A673 (cell line): ENCODE measurements at regions not wholly inside any gene's neighbourhood (a gene's known extent, or its start where the extent isn't known, plus 50 kb on each side); places are given as distances from the start of the nearest gene placed in this dataset.

Experiments
- BruUV-seq: library from RNA; stranded (reverse); fragments of 400-500 nt; replicated peaks from 2 replicates; lab custom pipeline; 2021; lab: Mats Ljungman, UMichigan
- CTCF ChIA-PET: fragments of 300-600 bp; sonication (Branson Sonifier 250); formaldehyde crosslinking; loops from one replicate; lab custom pipeline; 2022; ENCODE audit warnings: antibody characterized with exemption; lab: Charles Lee
- POLR2A ChIA-PET: fragments of 300-600 bp; sonication (Branson Sonifier 250); formaldehyde crosslinking; loops from one replicate; lab custom pipeline; 2022; ENCODE audit warnings: antibody characterized with exemption; ENCODE audit not compliant: low non-redundant PET; lab: Charles Lee
- DNase-seq: peaks from one replicate; pipeline ENCODE4 v3.0.0-alpha.2; 2015; ENCODE audit warnings: low spot score
- H3K27ac ChIP-seq: fragments of 200-600 bp; sonication (generic); 2 replicates; pipeline ENCODE4 v1.5.1; 2016; ENCODE audit warnings: mixed run types, low read depth, mild to moderate bottlenecking, mixed read lengths, antibody characterized with exemption, low read length; ENCODE audit not compliant: poor library complexity, severe bottlenecking
- H3K27me3 ChIP-seq: fragments of 200-600 bp; sonication (generic); replicated peaks from 2 replicates; pipeline ENCODE4 v1.6.1; 2017; ENCODE audit warnings: mixed run types, low read depth, mild to moderate bottlenecking, mixed read lengths, antibody characterized with exemption, low read length; ENCODE audit not compliant: insufficient read depth, poor library complexity
- H3K36me3 ChIP-seq: fragments of 200-600 bp; sonication (generic); 2 replicates; pipeline ENCODE4 v1.6.1; 2016; ENCODE audit warnings: mixed run types, mild to moderate bottlenecking, mixed read lengths, antibody characterized with exemption, low read length; ENCODE audit not compliant: insufficient read depth, poor library complexity, severe bottlenecking
- H3K4me1 ChIP-seq: fragments of 200-600 bp; sonication (generic); 2 replicates; pipeline ENCODE4 v1.6.1; 2017; ENCODE audit warnings: mixed run types, mild to moderate bottlenecking, mixed read lengths, antibody characterized with exemption, low read length; ENCODE audit not compliant: insufficient read depth, poor library complexity, severe bottlenecking
- H3K4me3 ChIP-seq: fragments of 200-600 bp; sonication (generic); 2 replicates; pipeline ENCODE4 v1.5.1; 2016; ENCODE audit warnings: low read depth, mixed run types, mild to moderate bottlenecking, mixed read lengths, low read length; ENCODE audit not compliant: poor library complexity, severe bottlenecking
- H3K9me3 ChIP-seq: fragments of 200-600 bp; sonication (generic); 2 replicates; pipeline ENCODE4 v1.6.1; 2016; ENCODE audit warnings: mixed run types, low read depth, mild to moderate bottlenecking, mixed read lengths, antibody characterized with exemption, low read length; ENCODE audit not compliant: poor library complexity, severe bottlenecking
- CTCF ChIP-seq: fragments of 300-800, 200-600 bp; sonication (generic); conservative IDR thresholded peaks from 2 replicates; pipeline ENCODE4 v1.5.1; 2017; ENCODE audit warnings: low read depth, mild to moderate bottlenecking, antibody characterized with exemption, low read length, moderate library complexity, mixed read lengths
- EZH2 ChIP-seq: fragments of 200-600 bp; sonication (generic); IDR thresholded peaks from 2 replicates; pipeline ENCODE4 v1.6.1; 2017; ENCODE audit warnings: borderline replicate concordance, low read depth, mild to moderate bottlenecking, mixed read lengths, antibody characterized with exemption, low read length; ENCODE audit not compliant: poor library complexity, severe bottlenecking
- intact Hi-C: fragments of 100-400 bp; cut with micrococcal nuclease; formaldehyde crosslinking; loops from one replicate; pipeline ENCODE4 v1.10.0; 2022; ENCODE audit not compliant: unreplicated experiment

GRCh38 chr20:50347284-50348063, 156.8 kb downstream of the CEBPB start:
- ChIA-PET POLR2A (interaction anchor here (0.6 kb wide), 1 partner anchor 430 kb away, joined by 12 read pairs; no protein-coding TSS in a partner anchor), CTCF (no interaction called here)
- Histone ChIP-seq H3K27ac (no peak overlapping the region), H3K4me1 (peaks cover 24% of the 10 kb centered on the region), H3K9me3 (no peaks in the 10 kb centered on the region), H3K27me3 (no peaks in the 10 kb centered on the region), H3K36me3 (no peaks in the 10 kb centered on the region), H3K4me3 (no peak overlapping the region)
- TF ChIP-seq CTCF: no peak
- no peak for TF ChIP-seq EZH2
- DNase-seq: no peak
- no TSS peak for BruUV-seq
- intact Hi-C loops: no loop called here

GRCh38 chr20:50348096-50348495, 157.5 kb downstream of the CEBPB start:
- Histone ChIP-seq H3K4me3 (no peak overlapping the region), H3K4me1 (peaks cover 24% of the 10 kb centered on the region), H3K36me3 (no peaks in the 10 kb centered on the region), H3K9me3 (no peaks in the 10 kb centered on the region), H3K27ac (no peak overlapping the region), H3K27me3 (no peaks in the 10 kb centered on the region)
- ChIA-PET CTCF (no interaction called here), POLR2A (interaction anchor here (0.6 kb wide), 1 partner anchor 431 kb away, joined by 12 read pairs; no protein-coding TSS in a partner anchor)
- no peak for DNase-seq
- TF ChIP-seq CTCF (no peak), EZH2 (no peak)
- no TSS peak for BruUV-seq
- intact Hi-C loops: no loop called here

GRCh38 chr20:50350510-50351249, 159.5 kb upstream of the PTPN1 start:
- no peak for TF ChIP-seq EZH2
- TF ChIP-seq CTCF: no peak
- no TSS peak for BruUV-seq
- no peaks in the 10 kb centered on the region for H3K36me3 ChIP-seq
- H3K4me1 ChIP-seq: peaks cover 19% of the 10 kb centered on the region
- no peaks in the 10 kb centered on the region for H3K27me3 ChIP-seq
- no peak overlapping the region for H3K4me3 ChIP-seq
- intact Hi-C loops: no loop called here
- DNase-seq: no peak
- H3K27ac ChIP-seq: no peak overlapping the region
- ChIA-PET CTCF (no interaction called here), POLR2A (no interaction called here)
- no peaks in the 10 kb centered on the region for H3K9me3 ChIP-seq
